ENCODE measurements at regions not wholly inside any gene's neighbourhood (a gene's known extent, or its start where the extent isn't known, plus 50 kb on each side); places are given as distances from the start of the nearest gene placed in this dataset.

- TF ChIP-seq REST (IDR thresholded peaks at IDR 0.05; ENCODE audit: low read depth, low read length): no peak
Observed at GRCh38 chr3:22996920-22997571, 206.1 kb upstream of the UBE2E2 start (continued).

- Histone ChIP-seq H3K27me3 (ENCODE audit: insufficient read depth) (no peaks in the 10 kb centered on the region), H3K79me2 (ENCODE audit: insufficient read depth) (no peaks in the 10 kb centered on the region), H3K9me3 (no peaks in the 10 kb centered on the region), H3K9me2 (no peaks in the 10 kb centered on the region), H3K27ac (ENCODE audit: low read depth in 2 of 2, low read length in 1 of 2) (no peak overlapping the region), H3F3A (replicated peaks; ENCODE audit: insufficient read depth) (no peaks in the 10 kb centered on the region), H4K20me1 (ENCODE audit: insufficient read depth) (no peaks in the 10 kb centered on the region), H3K9ac (no peak overlapping the region), H3K4me1 (ENCODE audit: control insufficient read depth in 1 of 2, insufficient read depth in 2 of 2, low read depth in 1 of 2, low read length in 1 of 2) (no peaks in the 10 kb centered on the region; a peak in 1 of 4 replicates), H3K36me3 (replicated peaks in 1 of 2; ENCODE audit: control insufficient read depth in 1 of 2, insufficient read depth in 2 of 2, low read length in 1 of 2) (no peaks in the 10 kb centered on the region), H3K4me2 (no peak overlapping the region), H2AFZ (ENCODE audit: low read depth) (no peak overlapping the region), H3K4me3 (ENCODE audit: low read depth in 2 of 2, low read length in 1 of 2) (no peak overlapping the region)
- CTCF ChIA-PET: no interaction called here
- no peak for DNase-seq
- TF ChIP-seq POLR2AphosphoS5 (IDR thresholded peaks at IDR 0.05; ENCODE audit: low read depth, low read length) (no peak), RXRA (IDR thresholded peaks at IDR 0.05; ENCODE audit: borderline replicate concordance, low read depth) (no peak), USF1 (IDR thresholded peaks at IDR 0.05; ENCODE audit: borderline replicate concordance, low read depth) (no peak), GABPA (IDR thresholded peaks at IDR 0.05; ENCODE audit: low read depth) (no peak), MAX (IDR thresholded peaks at IDR 0.05; ENCODE audit: low read depth) (no peak), TAF1 (IDR thresholded peaks at IDR 0.05; ENCODE audit: borderline replicate concordance, low read depth, low read length) (no peak), EZH2phosphoT487 (IDR thresholded peaks at IDR 0.05; ENCODE audit: borderline replicate concordance, low read depth) (no peak), ELF1 (IDR thresholded peaks at IDR 0.05) (no peak), GATA2 (CRISPR knock-in tag; IDR thresholded peaks at IDR 0.05) (no peak), FOSL2 (IDR thresholded peaks at IDR 0.05; ENCODE audit: borderline replicate concordance, low read depth) (no peak), CHD2 (IDR thresholded peaks at IDR 0.05; ENCODE audit: low read length, partially characterized antibody) (no peak), EP300 (IDR thresholded peaks at IDR 0.05; ENCODE audit: borderline replicate concordance in 1 of 2, low read depth in 1 of 2, low read length in 1 of 2) (no peak), SMC3 (IDR thresholded peaks at IDR 0.05; ENCODE audit: low read depth, low read length) (no peak), TEAD4 (IDR thresholded peaks at IDR 0.05; ENCODE audit: borderline replicate concordance, insufficient read depth) (no peak), RFX5 (IDR thresholded peaks at IDR 0.05; ENCODE audit: low read length) (no peak), FOXJ3 (CRISPR knock-in tag; IDR thresholded peaks at IDR 0.05) (no peak), RCOR1 (IDR thresholded peaks at IDR 0.05; ENCODE audit: low read length) (no peak), FOXM1 (IDR thresholded peaks at IDR 0.05; ENCODE audit: low read depth) (no peak), REST (IDR thresholded peaks at IDR 0.05; ENCODE audit: low read depth, low read length) (no peak)
- POLR2A ChIA-PET: no interaction called here
- WGBS (ENCODE audit: low lambda C conversion rate): 89% methylated on average over 4 of the region's 4 CpGs
Observed at GRCh38 chr3:23000371-23000770, 202.8 kb upstream of the UBE2E2 start.

All from SK-N-SH (cell line).